Psoas muscle (tissue), 7 donors: ENCODE measurements at regions not wholly inside any gene's neighbourhood (a gene's known extent, or its start where the extent isn't known, plus 50 kb on each side); places are given as distances from the start of the nearest gene placed in this dataset.

Experiments
- ATAC-seq, 4 donors: fragments of 200-7000 bp; cut with Tn5 transposase; one replicate each; pipeline ENCODE4 v1.9.1; 2020; ENCODE audit warnings: moderate library complexity in 3 of 4, mild to moderate bottlenecking in 2 of 4
- DNase-seq, 2 donors: peaks; one replicate each; pipeline ENCODE4 v3.0.0-alpha.2; 2020
- H3K27ac ChIP-seq: fragments of 200-600 bp; one replicate; pipeline ENCODE4 v1.8.0; 2022
- H3K27me3 ChIP-seq, 3 donors: fragments of 200-600 bp in 1 of 3; one replicate each; pipeline versions ENCODE4 v1.6.1 to v1.8.0; 2013 to 2022; ENCODE audit warnings: low read length in 2 of 3, mild to moderate bottlenecking in 2 of 3, moderate library complexity in 1 of 3; ENCODE audit not compliant: insufficient read depth in 3 of 3
- H3K36me3 ChIP-seq, 2 donors: fragments of 200-600 bp in 1 of 2; one replicate each; pipeline versions ENCODE4 v1.6.1 to v1.8.0; 2013 to 2022; ENCODE audit warnings: low read depth in 1 of 2, mild to moderate bottlenecking in 1 of 2, moderate library complexity in 1 of 2; ENCODE audit not compliant: insufficient read depth in 1 of 2
- H3K4me1 ChIP-seq: fragments of 200-600 bp; one replicate; pipeline ENCODE4 v1.8.0; 2022
- H3K4me3 ChIP-seq: fragments of 200-600 bp; one replicate; pipeline ENCODE4 v1.8.0; 2022; ENCODE audit warnings: mild to moderate bottlenecking
- H3K9me3 ChIP-seq: fragments of 200-600 bp; one replicate; pipeline ENCODE4 v1.8.0; 2022
- WGBS, 3 donors: extraction: QIAGEN DNeasy Blood & Tissue Kit; methylation state at CpG; one replicate each; pipeline versions ENCODE4 v1.1.6 to v1.1.7; 2013; 5-methylcytosine and 5-hydroxymethylcytosine counted together
- intact Hi-C, 2 donors: fragments of 100-400 bp; cut with DNase I; formaldehyde crosslinking; loops; one replicate each; pipeline versions ENCODE4 v1.11.0 to v1.14.2; 2022
- TF ChIP-seq, protein P1 (sequence below): fragments of 200-600 bp; IDR thresholded peaks from one replicate; pipeline ENCODE4 v1.8.0; 2022; ENCODE audit warnings: antibody characterized with exemption
- donor health status: healthy with polysubstance abuse.
- donor health status: DM: no; HTN: no; CAD: no; lungs with moderate emphysema.
- donor health status: Bipolar disorder and iron deficiency.
- donor health status: healthy.
- donor health status: DM: yes; HTN: yes; CAD: no.
- donor health status: DM: no; HTN: no; CAD: no.
- donor health status: DM: yes; HTN: yes; CAD: no.

GRCh38 chr1:59198564-59198963 lies 98.3 kb upstream of the FGGY start:
- Histone ChIP-seq H3K4me3 (peak overlapping the region; percentile 62), H3K9me3 (peaks cover 5% of the 10 kb centered on the region), H3K27me3 (no peaks in the 10 kb centered on the region), H3K36me3 (peaks cover 0 to 8% of the 10 kb centered on the region in 2 donors), H3K27ac (peak overlapping the region; percentile 82), H3K4me1 (peaks cover 14% of the 10 kb centered on the region)
- ATAC-seq (peak; percentile 77 to 91 (median 88)), DNase-seq (peak in 1 of 2 donors; percentile 57)
- WGBS, 3 donors, result 32 to 37% (median 34%) methylated on average over 4 of the region's 4 CpGs
- TF ChIP-seq, protein P1, sequence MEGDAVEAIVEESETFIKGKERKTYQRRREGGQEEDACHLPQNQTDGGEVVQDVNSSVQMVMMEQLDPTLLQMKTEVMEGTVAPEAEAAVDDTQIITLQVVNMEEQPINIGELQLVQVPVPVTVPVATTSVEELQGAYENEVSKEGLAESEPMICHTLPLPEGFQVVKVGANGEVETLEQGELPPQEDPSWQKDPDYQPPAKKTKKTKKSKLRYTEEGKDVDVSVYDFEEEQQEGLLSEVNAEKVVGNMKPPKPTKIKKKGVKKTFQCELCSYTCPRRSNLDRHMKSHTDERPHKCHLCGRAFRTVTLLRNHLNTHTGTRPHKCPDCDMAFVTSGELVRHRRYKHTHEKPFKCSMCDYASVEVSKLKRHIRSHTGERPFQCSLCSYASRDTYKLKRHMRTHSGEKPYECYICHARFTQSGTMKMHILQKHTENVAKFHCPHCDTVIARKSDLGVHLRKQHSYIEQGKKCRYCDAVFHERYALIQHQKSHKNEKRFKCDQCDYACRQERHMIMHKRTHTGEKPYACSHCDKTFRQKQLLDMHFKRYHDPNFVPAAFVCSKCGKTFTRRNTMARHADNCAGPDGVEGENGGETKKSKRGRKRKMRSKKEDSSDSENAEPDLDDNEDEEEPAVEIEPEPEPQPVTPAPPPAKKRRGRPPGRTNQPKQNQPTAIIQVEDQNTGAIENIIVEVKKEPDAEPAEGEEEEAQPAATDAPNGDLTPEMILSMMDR, result no peak
- intact Hi-C loops, result no loop called here

DNA sequence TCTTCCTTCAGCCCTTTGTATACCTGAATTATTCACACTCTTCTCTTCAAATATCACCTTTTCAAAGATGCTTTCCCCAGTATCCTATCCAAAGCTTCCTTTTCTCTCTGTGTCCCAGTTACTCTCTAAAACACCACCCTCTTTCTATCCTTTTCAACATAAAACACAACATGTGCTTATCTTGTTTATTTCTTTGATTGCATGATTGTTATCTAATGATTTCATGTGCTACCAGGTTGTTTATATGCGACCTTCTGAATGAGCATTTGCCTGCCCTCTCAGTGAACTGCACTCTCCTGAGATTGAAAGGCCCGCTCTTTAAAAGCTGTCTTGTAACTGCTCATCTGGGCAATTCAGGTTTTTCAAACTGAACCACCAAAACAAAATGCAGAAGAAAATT lies 97.7 kb upstream of the FGGY start:
- intact Hi-C loops, result no loop called here
- WGBS, 3 donors, result 95 to 97% (median 95%) methylated on average over 2 of the region's 2 CpGs
- ATAC-seq (no peak), DNase-seq (no peak)
- Histone ChIP-seq H3K4me3 (no peak overlapping the region), H3K27me3 (no peaks in the 10 kb centered on the region), H3K9me3 (no peaks in the 10 kb centered on the region), H3K36me3 (peaks cover 0 to 8% of the 10 kb centered on the region in 2 donors), H3K4me1 (peaks cover 14% of the 10 kb centered on the region), H3K27ac (peak overlapping the region; percentile 82)
- TF ChIP-seq, protein P1, result no peak

DNA sequence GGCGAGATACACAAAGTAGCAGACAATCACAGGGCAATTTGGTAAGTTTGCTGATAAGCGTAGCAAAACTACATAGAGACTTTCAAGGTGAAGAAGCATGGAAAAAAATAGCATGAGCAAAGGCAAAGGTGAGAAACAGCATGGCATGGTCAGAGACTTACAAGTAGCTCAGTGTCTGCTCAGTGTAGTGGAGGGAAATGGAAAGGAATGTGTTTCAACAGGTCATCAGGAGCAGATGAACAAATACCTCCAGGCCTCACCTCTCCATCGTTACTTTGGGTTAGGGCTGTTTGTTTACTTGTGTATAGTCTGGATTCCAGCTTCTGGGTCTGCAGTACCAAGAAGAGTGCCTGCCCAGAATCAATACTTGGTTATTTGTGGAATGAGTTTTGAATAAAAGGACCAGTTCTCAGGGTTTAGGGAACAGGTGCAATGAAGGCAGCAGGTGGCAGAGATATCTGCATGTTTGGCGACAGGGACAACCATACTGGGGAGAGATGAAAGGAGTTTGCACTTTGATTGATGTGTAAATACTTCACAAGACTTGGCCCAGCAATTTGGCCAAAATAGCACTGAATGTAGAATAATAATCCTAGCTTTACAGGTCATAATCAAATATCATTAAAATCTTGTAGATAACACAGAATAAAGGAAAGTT lies 97.0 kb upstream of the FGGY start:
- Histone ChIP-seq H3K27me3 (no peaks in the 10 kb centered on the region), H3K9me3 (peaks cover 4% of the 10 kb centered on the region), H3K4me3 (no peak overlapping the region), H3K36me3 (peaks cover 0 to 8% of the 10 kb centered on the region in 2 donors), H3K4me1 (peaks cover 14% of the 10 kb centered on the region), H3K27ac (peak overlapping the region; percentile 82)
- WGBS, 3 donors, result 80 to 92% (median 83%) methylated on average over 4 of the region's 4 CpGs
- DNase-seq (no peak), ATAC-seq (no peak)
- TF ChIP-seq, protein P1, result no peak
- intact Hi-C loops, result loop anchor here in 1 of 2 donors (5.0 kb wide), 1 partner anchor 92 kb away; no protein-coding TSS in a partner anchor

DNA sequence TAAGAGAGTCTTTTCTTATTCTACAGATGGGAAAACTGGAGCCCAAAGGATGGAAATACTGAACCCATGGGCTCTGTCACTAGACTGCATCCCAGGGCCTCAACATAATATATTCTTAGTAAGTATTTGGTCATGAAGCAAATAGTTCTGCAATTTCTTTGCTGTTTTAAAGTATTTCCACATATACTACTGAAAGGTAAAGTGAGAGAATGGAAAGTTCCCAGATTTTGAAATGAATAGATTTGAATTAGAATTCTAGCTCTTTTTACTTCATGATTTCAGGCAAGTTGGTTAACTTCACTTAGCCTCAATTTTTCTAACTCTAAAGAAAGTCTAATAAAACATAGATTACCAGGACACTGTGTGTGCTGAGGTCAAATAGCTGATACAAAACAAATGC lies 95.6 kb upstream of the FGGY start:
- H3K27ac ChIP-seq, result no peak overlapping the region
- intact Hi-C loops, result loop anchor here in 1 of 2 donors (5.0 kb wide), 1 partner anchor 91 kb away; no protein-coding TSS in a partner anchor
- TF ChIP-seq, protein P1, result no peak
- H3K4me3 ChIP-seq, result no peak overlapping the region
- H3K9me3 ChIP-seq, result peaks cover 10% of the 10 kb centered on the region
- DNase-seq (no peak), ATAC-seq (no peak)
- H3K4me1 ChIP-seq, result peaks cover 14% of the 10 kb centered on the region
- peaks cover 0 to 2% of the 10 kb centered on the region in 2 donors for H3K36me3 ChIP-seq
- no peaks in the 10 kb centered on the region for H3K27me3 ChIP-seq

- ATAC-seq, result no peak
- peaks cover 14% of the 10 kb centered on the region for H3K4me1 ChIP-seq
- no peak overlapping the region for H3K4me3 ChIP-seq
- peaks cover 10% of the 10 kb centered on the region for H3K9me3 ChIP-seq
- H3K27ac ChIP-seq, result no peak overlapping the region
- no peaks in the 10 kb centered on the region for H3K36me3 ChIP-seq
- TF ChIP-seq, protein P1, result no peak
- no peaks in the 10 kb centered on the region for H3K27me3 ChIP-seq
- WGBS, 3 donors, result 47 to 90% (median 57%) methylated on average over 1 of the region's 1 CpG
- intact Hi-C loops, result loop anchor here in 1 of 2 donors (5.0 kb wide), 1 partner anchor 90 kb away; no protein-coding TSS in a partner anchor
- DNase-seq, result no peak
These were observed 94.4 kb upstream of the FGGY start for GRCh38 chr1:59202455-59202854.
